Central memory CD4-positive, alpha-beta T cell (primary cell): ENCODE measurements at regions not wholly inside any gene's neighbourhood (a gene's known extent, or its start where the extent isn't known, plus 50 kb on each side); places are given as distances from the start of the nearest gene placed in this dataset.
"Not testable (repeated sequence)": the region's sequence is repeated elsewhere in the genome, so short reads cannot be mapped to it uniquely, and the experiment has no call there.

Experiments
- DNase-seq: peaks from one replicate; pipeline ENCODE4 v3.0.0; 2022

GRCh38 chr7:6939126-6939525, 113.1 kb upstream of the CCZ1B start:
- not testable (repeated sequence) for DNase-seq

GRCh38 chr7:6939896-6940295, 113.8 kb upstream of the CCZ1B start:
- DNase-seq = not testable (repeated sequence)

GRCh38 chr7:6946873-6947272, 120.8 kb upstream of the CCZ1B start:
- DNase-seq = not testable (repeated sequence)

- DNase-seq = not testable (repeated sequence)
Measured at GRCh38 chr7:6950231-6950630, 124.2 kb upstream of the CCZ1B start.

GRCh38 chr7:6951553-6951952, 125.5 kb upstream of the CCZ1B start:
- not testable (repeated sequence) for DNase-seq

- DNase-seq = not testable (repeated sequence)
Measured at GRCh38 chr7:6953138-6953797, 127.2 kb upstream of the CCZ1B start.

GRCh38 chr7:6953798-6954181, 127.7 kb upstream of the CCZ1B start:
- not testable (repeated sequence) for DNase-seq

- not testable (repeated sequence) for DNase-seq
Measured at GRCh38 chr7:6955385-6955784, 129.3 kb upstream of the CCZ1B start.

GRCh38 chr7:6955990-6956566, 130.0 kb upstream of the CCZ1B start:
- not testable (repeated sequence) for DNase-seq

GRCh38 chr7:6958371-6958770, 132.3 kb upstream of the CCZ1B start:
- not testable (repeated sequence) for DNase-seq

- DNase-seq = not testable (repeated sequence)
Measured at GRCh38 chr7:6959942-6960341, 133.9 kb upstream of the CCZ1B start.

GRCh38 chr7:6962871-6963270, 136.8 kb upstream of the CCZ1B start:
- not testable (repeated sequence) for DNase-seq

- peak; percentile 49 for DNase-seq
Measured at GRCh38 chr7:6965051-6965450, 139.0 kb upstream of the CCZ1B start.

GRCh38 chr7:6970180-6970579, 144.1 kb upstream of the CCZ1B start:
- not testable (repeated sequence) for DNase-seq

- not testable (repeated sequence) for DNase-seq
Measured at GRCh38 chr7:6974876-6975275, 148.8 kb upstream of the CCZ1B start.

- not testable (repeated sequence) for DNase-seq
Measured at GRCh38 chr7:6975346-6975745, 149.3 kb upstream of the CCZ1B start.

GRCh38 chr7:6977368-6977767, 151.3 kb upstream of the CCZ1B start:
- not testable (repeated sequence) for DNase-seq

GRCh38 chr7:6978326-6978725, 152.3 kb upstream of the CCZ1B start:
- DNase-seq = not testable (repeated sequence)

GRCh38 chr7:6979456-6979855, 153.4 kb upstream of the CCZ1B start:
- DNase-seq = not testable (repeated sequence)

- not testable (repeated sequence) for DNase-seq
Measured at GRCh38 chr7:6982375-6982774, 156.3 kb upstream of the CCZ1B start.

- not testable (repeated sequence) for DNase-seq
Measured at GRCh38 chr7:6986892-6987291, 160.8 kb upstream of the CCZ1B start.

GRCh38 chr7:6988608-6989007, 162.5 kb upstream of the CCZ1B start:
- DNase-seq = not testable (repeated sequence)

- DNase-seq = not testable (repeated sequence)
Measured at GRCh38 chr7:6989968-6990367, 163.9 kb upstream of the CCZ1B start.

GRCh38 chr7:6990426-6991152, 164.5 kb upstream of the CCZ1B start:
- DNase-seq = not testable (repeated sequence)
